B cell (primary cell): ENCODE measurements at regions not wholly inside any gene's neighbourhood (a gene's known extent, or its start where the extent isn't known, plus 50 kb on each side); places are given as distances from the start of the nearest gene placed in this dataset.

Experiments
- CTCF ChIP-seq: fragments of 200-600 bp; IDR thresholded peaks from one replicate; pipeline ENCODE4 v1.8.0; 2022; ENCODE audit warnings: antibody characterized with exemption, mild to moderate bottlenecking
- EZH2 ChIP-seq: IDR thresholded peaks from 2 replicates; pipeline ENCODE4 v1.6.1; 2012; ENCODE audit warnings: borderline replicate concordance, low read depth, mild to moderate bottlenecking, moderate library complexity, low read length; ENCODE audit not compliant: insufficient read depth, poor library complexity, severe bottlenecking

- TF ChIP-seq CTCF (no peak), EZH2 (no peak)
Measured at GRCh38 chr6:4717124-4717523, 59.1 kb upstream of the CDYL start.
